Astrocyte (in vitro differentiated cells and primary cell): ENCODE measurements at regions not wholly inside any gene's neighbourhood (a gene's known extent, or its start where the extent isn't known, plus 50 kb on each side); places are given as distances from the start of the nearest gene placed in this dataset.

Experiments
- DNase-seq: peaks from one replicate; pipeline ENCODE4 v3.0.0-alpha.2; 2010; ENCODE audit warnings: low read depth
- FAIRE-seq: peaks from 2 replicates; lab custom pipeline; 2011; peaks lifted over from hg19 to GRCh38; lab: Jason Lieb, UNC
- H2AFZ ChIP-seq: 2 replicates; pipeline ENCODE4 v1.6.0; 2012; ENCODE audit warnings: low read depth, low read length, inconsistent platforms
- H3K27ac ChIP-seq: 2 replicates; pipeline ENCODE4 v1.5.1; 2011; ENCODE audit warnings: low read depth, low read length, inconsistent platforms
- H3K27me3 ChIP-seq: 2 replicates; pipeline ENCODE4 v1.6.0; 2011; ENCODE audit warnings: low read length, inconsistent platforms; ENCODE audit not compliant: insufficient read depth
- H3K36me3 ChIP-seq: 2 replicates; pipeline ENCODE4 v1.5.1; 2011; ENCODE audit warnings: low read length, inconsistent platforms; ENCODE audit not compliant: insufficient read depth
- H3K4me1 ChIP-seq: 2 replicates; pipeline ENCODE4 v1.5.1; 2011; ENCODE audit warnings: low read length, inconsistent platforms; ENCODE audit not compliant: insufficient read depth
- H3K4me2 ChIP-seq: 2 replicates; pipeline ENCODE4 v1.6.0; 2012; ENCODE audit warnings: low read length, inconsistent platforms
- H3K4me3 ChIP-seq: 2 replicates; pipeline ENCODE4 v1.5.1; 2011; ENCODE audit warnings: low read depth, mild to moderate bottlenecking, low read length, inconsistent platforms; ENCODE audit not compliant: insufficient read depth
- H3K79me2 ChIP-seq: 2 replicates; pipeline ENCODE4 v1.6.0; 2012; ENCODE audit warnings: mild to moderate bottlenecking, low read length, inconsistent platforms; ENCODE audit not compliant: insufficient read depth
- H3K9ac ChIP-seq: 2 replicates; pipeline ENCODE4 v1.6.0; 2012; ENCODE audit warnings: mild to moderate bottlenecking, low read length, inconsistent platforms
- H3K9me3 ChIP-seq: 2 replicates; pipeline ENCODE4 v1.5.1; 2012; ENCODE audit warnings: low read depth, mild to moderate bottlenecking, low read length, inconsistent platforms; ENCODE audit not compliant: insufficient read depth
- H4K20me1 ChIP-seq: 2 replicates; pipeline ENCODE4 v1.6.0; 2012; ENCODE audit warnings: low read length, inconsistent platforms; ENCODE audit not compliant: insufficient read depth
- H3K27ac Mint-ChIP-seq: one replicate; pipeline ENCODE4 v1.8.0; 2021; ENCODE audit warnings: mild to moderate bottlenecking, mixed read lengths; ENCODE audit not compliant: unreplicated experiment
- H3K27me3 Mint-ChIP-seq: one replicate; pipeline ENCODE4 v1.8.0; 2021; ENCODE audit warnings: low read depth, mixed read lengths; ENCODE audit not compliant: unreplicated experiment
- H3K36me3 Mint-ChIP-seq: one replicate; pipeline ENCODE4 v1.8.0; 2021; ENCODE audit warnings: low read depth, mixed read lengths; ENCODE audit not compliant: unreplicated experiment
- H3K4me1 Mint-ChIP-seq: one replicate; pipeline ENCODE4 v1.8.0; 2021; ENCODE audit warnings: low read depth, mixed read lengths; ENCODE audit not compliant: unreplicated experiment
- H3K4me3 Mint-ChIP-seq: one replicate; pipeline ENCODE4 v1.8.0; 2021; ENCODE audit warnings: mild to moderate bottlenecking, moderate library complexity, mixed read lengths; ENCODE audit not compliant: unreplicated experiment
- H3K9me3 Mint-ChIP-seq: one replicate; pipeline ENCODE4 v1.8.0; 2021; ENCODE audit warnings: mild to moderate bottlenecking, mixed read lengths; ENCODE audit not compliant: unreplicated experiment
- CTCF ChIP-seq: IDR thresholded peaks from 2 replicates; pipeline ENCODE4 v1.5.1; 2011; ENCODE audit warnings: low read depth, mild to moderate bottlenecking, inconsistent platforms, low read length, moderate library complexity; ENCODE audit not compliant: insufficient read depth
- EZH2 ChIP-seq: IDR thresholded peaks from 2 replicates; pipeline ENCODE4 v1.6.1; 2012; ENCODE audit warnings: mild to moderate bottlenecking, low read length, inconsistent platforms; ENCODE audit not compliant: insufficient read depth

DNA sequence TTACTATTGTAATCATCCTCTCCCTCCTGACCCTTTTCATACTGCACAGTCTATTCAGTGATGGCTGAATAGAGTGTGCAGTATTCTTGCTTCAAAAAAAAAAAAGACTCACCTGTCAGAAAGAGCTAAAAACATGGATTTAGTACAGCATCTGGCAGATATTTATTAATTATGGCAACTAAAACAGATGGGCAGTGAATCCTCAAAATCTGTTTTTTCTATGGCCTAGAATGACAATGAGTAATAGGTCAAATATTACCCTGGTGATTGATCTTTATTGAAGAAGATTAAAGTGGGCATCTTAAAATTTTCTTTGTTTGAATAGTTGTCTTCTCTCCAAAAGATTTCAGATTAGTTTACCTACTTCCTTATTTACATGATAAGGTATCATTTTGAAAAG lies 543.6 kb downstream of the FOXG1 start:
- H3K36me3 Mint-ChIP-seq, result no peaks in the 10 kb centered on the region
- no peaks in the 10 kb centered on the region for H3K27me3 Mint-ChIP-seq
- no peaks in the 10 kb centered on the region for H3K9me3 Mint-ChIP-seq
- Histone ChIP-seq H3K36me3 (no peaks in the 10 kb centered on the region), H3K9me3 (no peaks in the 10 kb centered on the region), H2AFZ (no peak overlapping the region), H3K4me3 (no peak overlapping the region), H3K9ac (no peak overlapping the region), H3K4me2 (no peak overlapping the region), H4K20me1 (no peaks in the 10 kb centered on the region), H3K27ac (peak overlapping the region; percentile 18), H3K27me3 (no peaks in the 10 kb centered on the region), H3K79me2 (no peaks in the 10 kb centered on the region), H3K4me1 (peaks cover 11% of the 10 kb centered on the region)
- H3K4me3 Mint-ChIP-seq, result no peak overlapping the region
- FAIRE-seq (no peak), DNase-seq (no peak)
- no peak overlapping the region for H3K27ac Mint-ChIP-seq
- no peak for TF ChIP-seq EZH2
- peaks cover 9% of the 10 kb centered on the region for H3K4me1 Mint-ChIP-seq

DNA sequence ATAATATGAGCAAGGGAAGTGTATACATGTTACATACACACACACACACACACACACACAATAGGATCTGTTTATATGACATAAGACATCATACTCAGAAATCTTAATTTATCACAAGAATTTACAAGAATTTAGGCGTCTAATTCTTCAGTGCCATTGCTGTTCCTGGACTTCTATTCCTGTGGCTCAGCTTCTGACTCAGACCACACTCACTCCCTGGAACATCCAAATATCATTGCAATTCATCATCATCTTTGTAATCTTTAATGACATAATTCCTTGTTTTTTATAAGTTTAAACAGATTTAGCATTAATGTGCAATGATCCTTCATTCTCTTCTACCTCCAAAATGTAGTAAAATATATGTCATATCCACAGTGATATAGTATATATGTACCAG lies 544.2 kb downstream of the FOXG1 start:
- peak overlapping the region; percentile 49 for H3K27ac ChIP-seq
- H3K9me3 ChIP-seq, result no peaks in the 10 kb centered on the region
- no peaks in the 10 kb centered on the region for H3K36me3 ChIP-seq
- Mint-ChIP-seq H3K4me1 (peaks cover 9% of the 10 kb centered on the region), H3K27me3 (no peaks in the 10 kb centered on the region), H3K4me3 (no peak overlapping the region), H3K27ac (peak overlapping the region; percentile 14), H3K9me3 (no peaks in the 10 kb centered on the region), H3K36me3 (no peaks in the 10 kb centered on the region)
- H3K4me2 ChIP-seq, result no peak overlapping the region
- TF ChIP-seq CTCF (no peak), EZH2 (no peak)
- H2AFZ ChIP-seq, result no peak overlapping the region
- no peaks in the 10 kb centered on the region for H4K20me1 ChIP-seq
- no peak overlapping the region for H3K4me3 ChIP-seq
- no peaks in the 10 kb centered on the region for H3K79me2 ChIP-seq
- DNase-seq (peak; percentile 81), FAIRE-seq (peak; percentile 80)
- peaks cover 11% of the 10 kb centered on the region for H3K4me1 ChIP-seq
- H3K27me3 ChIP-seq, result no peaks in the 10 kb centered on the region
- no peak overlapping the region for H3K9ac ChIP-seq

- TF ChIP-seq CTCF (no peak), EZH2 (no peak)
- H3K27me3 Mint-ChIP-seq, result no peaks in the 10 kb centered on the region
- Histone ChIP-seq H2AFZ (no peak overlapping the region), H4K20me1 (no peaks in the 10 kb centered on the region), H3K27ac (no peak overlapping the region), H3K4me1 (peaks cover 11% of the 10 kb centered on the region), H3K79me2 (no peaks in the 10 kb centered on the region), H3K9ac (no peak overlapping the region), H3K9me3 (no peaks in the 10 kb centered on the region), H3K4me2 (no peak overlapping the region), H3K27me3 (no peaks in the 10 kb centered on the region), H3K4me3 (no peak overlapping the region), H3K36me3 (no peaks in the 10 kb centered on the region)
- H3K27ac Mint-ChIP-seq, result no peak overlapping the region
- peaks cover 1% of the 10 kb centered on the region for H3K9me3 Mint-ChIP-seq
- H3K4me1 Mint-ChIP-seq, result peaks cover 9% of the 10 kb centered on the region
- FAIRE-seq, result no peak
- DNase-seq, result peak; percentile 59
- no peaks in the 10 kb centered on the region for H3K36me3 Mint-ChIP-seq
- H3K4me3 Mint-ChIP-seq, result no peak overlapping the region
These were observed 545.4 kb downstream of the FOXG1 start for GRCh38 chr14:29311983-29312382.
